NCI-H345 treated with DMSO at 0.1 percent for 48 hours (cell line): ENCODE measurements at regions not wholly inside any gene's neighbourhood (a gene's known extent, or its start where the extent isn't known, plus 50 kb on each side); places are given as distances from the start of the nearest gene placed in this dataset.

ENCODE experiments used
- DNase-seq: peaks from one replicate; lab custom pipeline; 2025; ENCODE audit not compliant: unreplicated experiment; lab: John Stamatoyannopoulos, UW

DNA sequence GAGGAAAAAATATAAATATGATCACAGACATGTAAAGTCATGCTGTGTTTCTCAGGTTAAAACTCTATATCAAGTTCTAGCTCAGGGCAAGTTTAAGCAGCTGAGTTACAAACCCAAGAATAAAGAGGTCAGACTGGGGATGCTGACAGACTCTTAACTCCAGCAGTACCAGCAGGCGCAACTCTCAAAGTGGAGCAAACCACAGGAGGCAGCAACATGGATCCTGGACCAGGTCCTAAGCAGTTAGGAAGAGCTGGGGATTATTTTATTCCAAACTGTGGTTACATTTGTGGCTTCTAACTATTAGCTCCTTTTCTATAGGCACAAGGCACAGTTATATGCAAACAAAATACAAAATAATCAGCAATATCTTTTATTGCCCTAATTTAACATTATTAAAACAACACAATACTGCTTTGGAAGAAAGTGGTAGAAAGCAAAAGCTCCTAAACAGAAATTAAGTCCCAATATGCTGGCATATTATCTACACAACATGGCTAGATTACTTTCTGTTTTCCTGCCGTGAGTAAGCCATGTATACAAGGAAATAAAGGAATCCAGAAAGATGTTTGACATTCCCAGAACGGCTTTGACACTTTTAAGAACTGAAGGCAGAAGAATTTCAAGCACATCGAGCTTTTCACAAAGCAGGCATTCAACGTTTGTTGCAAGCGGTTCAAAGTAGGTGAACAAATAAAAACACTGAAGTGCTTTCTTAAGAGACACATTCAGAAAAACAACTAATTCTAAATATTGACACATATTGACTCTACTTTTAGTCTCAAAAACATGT lies 378.8 kb upstream of the ZNF608 start:
- DNase-seq = no peak

DNA sequence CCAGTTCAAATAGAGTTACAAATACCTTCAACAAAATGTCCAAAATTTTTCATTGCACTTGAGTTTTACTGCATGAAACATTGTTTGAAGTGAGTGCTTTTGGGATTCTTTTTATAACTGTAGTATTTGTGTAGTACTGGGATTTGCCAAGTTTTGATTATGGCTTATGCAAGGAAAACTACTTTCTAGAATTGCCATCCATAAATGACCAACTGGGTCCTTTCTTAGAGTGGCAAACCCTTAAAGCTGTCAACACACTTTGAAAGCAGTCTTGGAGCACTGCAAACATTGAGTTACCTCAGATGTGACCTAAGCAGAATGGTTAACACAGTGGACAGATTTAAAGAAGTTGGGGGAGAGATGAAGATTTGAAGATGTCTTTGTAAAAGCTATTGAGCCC lies 379.6 kb upstream of the ZNF608 start:
- DNase-seq = no peak

DNA sequence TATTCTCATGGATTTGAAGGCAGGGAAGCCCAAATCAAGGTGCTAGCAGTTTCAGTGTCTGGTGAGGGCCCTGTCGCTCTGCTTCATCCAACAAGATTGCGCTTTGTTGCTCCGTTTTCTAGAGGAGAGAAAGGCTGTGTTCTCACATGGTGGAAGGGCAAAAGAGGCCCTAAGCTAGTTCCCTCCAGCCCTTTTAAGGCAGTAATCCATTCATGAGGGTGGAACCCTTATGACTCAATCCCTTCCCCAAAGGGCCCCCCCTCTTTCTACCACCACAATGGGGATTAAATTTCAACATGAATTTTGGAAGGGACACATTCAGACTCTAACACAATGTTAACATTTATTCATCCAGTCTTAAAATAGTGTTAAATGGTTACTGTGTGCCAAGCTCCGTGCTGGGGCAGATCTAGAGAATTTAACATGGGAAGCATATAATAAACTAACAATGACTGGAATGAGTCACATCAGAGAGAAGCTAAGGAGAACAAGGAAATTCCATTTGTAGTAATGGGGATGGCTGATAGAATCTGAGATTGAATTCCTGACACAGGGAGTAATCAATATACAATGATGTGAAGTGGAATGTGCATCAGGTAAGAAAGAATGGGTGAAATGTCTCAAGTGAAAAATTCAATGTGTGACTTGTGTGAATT lies 382.8 kb upstream of the ZNF608 start:
- no peak for DNase-seq

DNA sequence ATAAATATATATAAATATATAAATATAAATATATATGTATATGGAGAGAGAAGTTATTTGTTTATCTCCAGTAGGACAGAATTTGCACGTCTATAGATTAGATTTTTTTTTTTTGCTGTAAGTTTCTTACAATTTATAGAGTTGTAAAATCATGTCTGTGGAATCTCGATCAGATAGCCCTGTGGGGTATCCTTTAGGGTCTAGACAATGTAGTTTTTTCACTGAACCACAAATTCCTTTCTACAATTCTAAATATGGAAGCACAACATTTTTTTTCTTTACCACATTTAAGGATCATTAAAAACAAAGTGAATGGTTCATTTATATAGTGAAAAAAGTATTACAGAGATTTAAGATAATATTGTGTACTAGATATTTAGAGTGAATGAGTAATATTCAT lies 384.2 kb upstream of the ZNF608 start:
- no peak for DNase-seq

DNA sequence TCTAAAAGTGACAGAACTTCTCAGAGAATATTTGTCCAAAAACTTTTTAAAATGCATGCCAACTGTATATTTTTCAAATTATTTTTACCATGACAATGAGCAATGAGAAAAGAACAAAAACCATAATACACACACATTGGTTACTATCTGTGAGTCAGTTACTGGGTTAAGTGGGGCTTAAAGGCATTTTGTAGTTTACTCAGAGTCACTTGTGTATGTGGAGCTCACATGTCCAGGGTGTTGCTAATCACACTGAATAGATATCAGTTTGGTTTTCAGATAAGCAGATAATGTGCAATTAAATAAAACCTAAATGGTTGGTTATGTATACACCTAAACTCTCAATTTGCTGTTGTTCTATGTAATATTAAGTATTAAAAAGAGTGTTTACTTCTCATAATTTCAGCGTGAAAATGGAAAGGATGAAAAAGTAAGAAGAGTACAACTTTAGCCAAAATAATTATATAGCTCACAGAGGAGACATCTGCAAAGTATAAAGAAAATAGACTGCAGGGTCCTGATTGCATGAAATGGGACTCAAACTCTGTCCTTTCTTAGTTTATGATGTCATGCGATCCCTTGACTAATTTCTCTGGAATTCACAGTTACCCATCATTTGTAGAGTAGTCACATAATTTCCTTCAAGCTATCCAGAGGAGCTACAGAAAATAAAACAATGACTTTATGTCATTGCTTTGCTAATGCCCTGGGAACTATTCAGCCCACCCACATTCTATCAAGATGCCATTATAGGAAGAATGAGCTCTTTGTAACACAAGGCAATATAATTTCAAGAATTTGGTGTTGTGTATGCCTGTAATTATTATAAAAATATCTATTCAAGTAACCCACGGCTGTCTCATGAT lies 388.0 kb upstream of the ZNF608 start:
- no peak for DNase-seq

DNA sequence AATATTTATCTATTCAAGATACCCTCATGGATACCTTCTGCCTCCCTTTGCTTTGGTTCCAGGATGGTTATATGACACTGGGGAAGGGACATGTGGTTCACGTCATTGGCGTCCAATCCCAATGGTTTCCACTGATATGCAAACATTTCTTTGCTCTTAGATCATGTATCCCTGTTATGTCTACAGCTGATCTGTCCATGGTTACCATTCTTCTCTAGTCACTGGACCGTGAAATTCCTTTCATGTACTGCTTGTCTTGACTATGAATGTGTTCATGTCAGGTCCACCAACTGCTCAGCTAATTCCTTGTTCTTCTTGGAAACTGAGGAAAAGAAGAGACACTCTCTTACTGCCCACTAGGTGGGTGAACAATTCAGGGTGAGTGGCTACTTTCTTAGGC lies 391.1 kb upstream of the ZNF608 start:
- no peak for DNase-seq

DNA sequence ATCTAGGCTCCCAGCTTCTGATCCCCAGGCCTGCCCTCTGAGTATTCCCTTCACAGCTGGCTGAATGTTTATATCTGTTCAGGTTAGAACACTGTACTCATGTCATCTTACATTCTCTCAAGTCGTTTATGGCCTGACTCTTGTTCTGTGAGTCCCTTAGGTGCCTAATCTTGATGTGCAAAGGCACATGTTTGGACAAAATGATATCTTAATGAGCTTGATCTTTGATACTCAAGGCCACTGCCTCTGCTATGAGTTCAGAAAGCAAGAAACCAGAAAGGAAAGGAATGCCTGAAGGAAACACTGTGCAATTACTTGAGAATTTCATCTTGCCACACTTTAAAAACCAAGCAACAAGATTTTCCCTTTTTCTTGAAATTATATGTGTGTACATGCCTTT lies 391.8 kb upstream of the ZNF608 start:
- no peak for DNase-seq

DNA sequence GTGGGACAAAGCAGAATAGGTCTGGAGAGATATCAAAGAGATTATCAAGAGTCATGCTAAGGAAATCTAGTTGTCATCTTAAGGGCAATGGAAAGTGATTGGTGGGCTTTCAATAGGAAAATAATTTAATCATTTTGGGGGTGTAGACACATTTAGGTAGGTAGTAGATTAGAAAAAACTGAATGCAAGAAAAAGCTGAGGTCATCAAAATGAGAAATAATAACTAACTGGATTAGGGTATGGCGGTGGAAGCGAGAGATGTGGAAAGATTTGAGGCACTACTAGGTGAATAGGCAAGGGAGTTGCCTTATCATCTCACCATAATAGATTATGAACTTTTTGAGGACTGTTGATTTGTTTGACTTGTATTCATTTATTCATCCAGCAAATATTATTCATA lies 393.2 kb upstream of the ZNF608 start:
- DNase-seq = no peak

DNA sequence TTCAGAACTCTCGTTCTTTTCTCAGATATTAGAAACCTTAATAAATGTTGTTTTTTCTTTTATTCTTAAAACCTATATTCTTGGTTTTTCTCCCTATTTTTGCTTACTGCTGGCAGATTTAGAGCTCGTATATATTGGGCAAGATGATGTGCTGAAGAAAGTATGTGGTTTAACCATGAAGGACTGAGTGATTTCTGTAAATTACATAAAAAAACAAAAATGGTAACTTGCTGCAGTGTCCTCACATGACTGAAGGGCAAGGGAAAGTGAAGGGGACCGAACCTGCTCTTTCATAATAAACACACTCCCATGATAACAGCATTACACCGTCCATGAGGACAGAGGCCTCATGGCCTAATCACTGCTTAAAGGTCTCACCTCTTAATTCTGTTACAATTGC lies 393.8 kb upstream of the ZNF608 start:
- DNase-seq = no peak

DNA sequence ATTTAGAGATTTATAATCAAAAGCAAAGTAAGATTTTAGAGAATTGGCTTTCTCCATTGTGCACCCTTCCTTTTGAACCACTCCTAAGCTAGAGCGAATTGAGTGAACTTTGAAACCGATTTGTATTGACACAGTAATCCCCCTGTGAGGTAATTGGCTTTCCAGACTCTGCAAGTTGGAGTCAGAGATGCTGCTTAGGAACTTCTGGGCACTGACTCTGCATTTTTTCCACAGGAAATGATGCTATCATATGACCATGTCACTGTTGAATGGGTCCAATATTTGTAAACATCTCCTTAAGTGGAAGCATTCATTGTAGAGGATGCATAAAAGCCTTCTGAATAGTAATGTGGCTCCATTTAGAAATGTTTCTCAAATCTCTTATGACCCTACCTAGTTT lies 394.4 kb upstream of the ZNF608 start:
- DNase-seq = no peak

DNA sequence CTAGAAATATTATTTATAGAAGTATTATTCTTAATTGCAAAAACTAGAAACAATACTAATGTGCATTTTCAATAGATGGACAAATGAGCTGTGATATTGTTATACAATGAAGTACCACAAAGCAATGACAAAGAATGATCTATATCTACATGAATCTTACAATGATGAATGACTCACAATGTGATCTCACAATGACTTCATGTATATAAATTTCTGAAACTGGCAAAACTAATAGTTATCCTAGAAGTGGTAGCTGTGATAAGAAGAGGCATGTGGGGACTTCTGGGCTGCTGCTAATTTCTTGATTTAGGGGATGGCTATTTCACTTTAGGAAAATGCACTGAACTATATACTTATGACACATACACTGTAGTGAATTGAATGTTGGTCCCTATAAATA lies 396.0 kb upstream of the ZNF608 start:
- no peak for DNase-seq

DNA sequence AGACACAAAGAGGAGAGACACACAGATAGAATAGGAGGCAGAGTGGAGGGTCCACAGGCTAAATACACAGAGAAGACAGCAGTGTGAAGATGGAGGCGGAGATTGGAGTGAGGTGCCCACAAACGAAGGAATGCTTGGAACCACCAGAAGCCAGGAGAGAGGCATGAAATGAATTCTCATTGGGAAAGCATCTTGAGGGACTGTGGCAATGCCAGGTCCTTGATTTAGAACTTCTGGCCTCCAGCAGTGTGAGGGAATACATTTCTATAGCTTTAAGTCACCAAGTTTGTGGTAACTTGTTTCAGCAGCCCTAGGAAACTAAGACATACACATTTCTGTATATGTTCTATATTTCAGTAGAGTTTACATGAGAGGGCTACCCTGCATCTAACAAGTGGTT lies 396.6 kb upstream of the ZNF608 start:
- no peak for DNase-seq

DNA sequence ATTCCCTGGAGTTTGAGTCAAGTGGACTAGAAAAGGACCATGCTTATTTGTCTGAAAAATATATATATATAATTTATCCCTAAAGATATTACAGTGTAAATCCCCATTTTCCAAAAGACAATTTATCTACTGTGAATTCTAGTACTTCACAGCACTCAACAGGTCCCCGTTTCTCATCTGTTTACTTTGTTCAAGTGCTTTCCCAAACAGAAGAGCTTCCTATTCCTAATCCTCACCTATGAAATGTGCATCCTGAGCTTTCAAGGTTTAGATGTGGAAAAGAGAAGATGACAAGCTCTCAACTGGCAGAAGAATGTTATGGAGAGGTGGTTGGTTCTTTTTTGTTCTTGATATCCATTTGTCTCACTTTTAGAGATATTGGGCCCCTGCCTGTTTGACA lies 401.6 kb upstream of the ZNF608 start:
- no peak for DNase-seq

DNA sequence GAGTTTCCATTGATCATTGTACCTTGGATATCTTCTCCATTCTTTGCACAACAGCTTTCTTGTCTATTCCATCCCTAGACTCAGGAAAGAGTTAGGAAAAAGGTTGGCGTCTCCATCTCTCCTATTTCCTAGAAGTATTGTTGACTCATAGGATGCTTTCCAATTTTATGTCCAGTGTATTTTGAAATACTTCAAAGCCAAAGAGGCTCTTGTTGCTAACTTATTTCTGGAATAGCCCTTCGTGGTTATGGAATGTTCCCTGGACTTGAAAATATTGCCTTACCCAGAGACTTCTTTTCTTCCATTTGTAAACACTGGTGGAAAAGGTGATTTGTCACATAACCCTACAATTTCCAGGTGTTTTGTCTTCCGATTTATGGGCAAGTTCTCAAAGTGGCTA lies 402.3 kb upstream of the ZNF608 start:
- DNase-seq = no peak

DNA sequence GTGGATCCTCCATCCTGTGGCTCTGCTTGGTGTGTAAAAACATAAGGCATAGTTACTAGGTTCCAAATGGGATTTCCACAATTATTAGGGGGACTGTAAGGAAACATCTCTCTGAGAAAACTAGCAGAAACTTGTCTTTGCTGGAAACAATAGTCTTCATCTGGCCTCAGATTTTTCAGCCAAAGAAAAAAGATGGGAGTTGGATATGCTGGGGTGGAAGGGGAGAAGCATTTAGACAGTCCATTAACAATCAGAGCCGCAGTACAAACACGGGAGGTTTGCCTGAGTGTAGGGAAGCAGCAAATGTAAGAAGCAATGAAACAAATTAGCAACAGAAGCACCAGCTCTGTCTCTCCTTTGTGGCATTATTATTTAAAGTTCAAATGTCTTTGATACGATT lies 402.7 kb upstream of the ZNF608 start:
- DNase-seq = no peak

DNA sequence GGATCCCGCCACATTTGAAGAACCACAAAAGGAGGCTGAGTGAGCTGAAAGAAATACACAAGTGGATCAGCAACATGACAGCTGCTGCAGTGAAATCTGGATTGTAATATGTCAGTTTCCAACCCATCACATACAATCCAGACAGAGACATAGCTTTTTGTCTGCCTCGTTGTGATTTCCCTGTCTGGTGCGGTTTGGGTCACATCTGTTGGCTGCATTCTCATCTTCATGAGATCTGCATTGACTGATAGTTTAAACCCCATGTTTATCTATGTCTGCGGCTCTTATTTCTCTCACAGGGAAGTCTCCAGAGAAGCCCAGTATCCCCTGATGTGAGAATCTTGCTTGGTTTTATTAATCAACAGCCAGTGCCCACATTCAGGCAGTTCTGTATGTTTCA lies 403.1 kb upstream of the ZNF608 start:
- DNase-seq = no peak

DNA sequence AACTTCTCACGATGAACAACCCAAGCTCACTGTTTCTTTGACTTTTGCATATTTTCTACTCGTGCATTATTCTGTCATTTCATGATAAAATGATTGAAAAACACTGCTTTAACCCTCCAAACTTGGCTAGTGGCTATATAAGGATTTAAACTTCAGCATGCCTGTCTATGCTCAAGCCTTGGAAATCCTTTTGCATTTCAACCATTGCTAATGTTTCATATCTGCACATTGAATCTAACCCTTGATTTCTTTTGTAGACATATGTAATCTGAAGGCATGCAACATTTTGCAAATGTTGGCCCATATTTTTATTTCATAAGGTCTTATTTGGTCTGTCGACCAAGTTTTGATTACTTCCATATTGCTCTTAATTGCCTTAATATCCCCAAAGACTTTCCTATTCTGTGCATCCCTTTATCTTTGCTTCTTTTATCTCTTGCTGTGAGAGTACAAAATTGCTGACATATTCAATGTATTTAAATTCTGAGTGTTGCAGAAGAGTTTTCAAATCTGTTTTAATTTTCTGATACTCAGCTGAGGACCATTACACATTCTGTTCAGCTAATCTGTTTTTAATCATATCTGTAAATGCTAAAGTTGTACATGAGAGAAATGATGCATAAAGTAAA lies 403.7 kb upstream of the ZNF608 start:
- DNase-seq = no peak

DNA sequence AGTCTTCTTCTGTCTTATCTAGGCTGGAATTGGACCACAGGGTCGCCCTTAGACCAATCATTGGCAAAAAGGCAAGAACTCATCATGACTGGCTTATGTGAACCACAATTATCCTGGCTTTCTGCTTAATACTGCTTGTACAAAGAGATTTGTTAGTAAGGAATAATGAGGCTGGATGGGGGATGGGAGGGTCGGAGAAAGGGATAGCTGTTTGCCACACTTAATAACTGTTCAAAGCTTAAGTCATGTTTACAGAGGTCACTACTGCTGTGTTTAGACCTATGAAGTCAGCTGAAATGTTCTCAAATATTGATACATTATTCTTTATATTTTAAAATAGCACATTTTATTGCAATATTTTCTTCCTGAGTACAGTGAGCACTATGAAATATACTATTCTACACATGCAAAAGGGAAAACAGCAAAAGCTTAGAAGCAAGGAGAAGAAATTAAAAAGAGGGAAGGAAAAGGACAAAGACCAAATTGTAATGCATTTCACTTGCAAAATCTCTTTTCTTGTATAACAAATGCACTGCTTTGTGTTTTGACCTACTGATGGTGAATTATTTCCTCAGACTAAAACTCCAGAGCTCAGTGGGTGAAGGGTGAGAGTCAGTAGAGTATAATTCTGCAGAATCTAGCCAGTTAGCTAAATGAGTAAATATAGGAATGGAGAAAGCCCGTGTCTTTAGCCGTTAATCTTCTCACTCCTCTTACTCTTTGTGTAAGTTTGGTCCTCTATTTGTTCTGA lies 404.9 kb upstream of the ZNF608 start:
- no peak for DNase-seq

DNA sequence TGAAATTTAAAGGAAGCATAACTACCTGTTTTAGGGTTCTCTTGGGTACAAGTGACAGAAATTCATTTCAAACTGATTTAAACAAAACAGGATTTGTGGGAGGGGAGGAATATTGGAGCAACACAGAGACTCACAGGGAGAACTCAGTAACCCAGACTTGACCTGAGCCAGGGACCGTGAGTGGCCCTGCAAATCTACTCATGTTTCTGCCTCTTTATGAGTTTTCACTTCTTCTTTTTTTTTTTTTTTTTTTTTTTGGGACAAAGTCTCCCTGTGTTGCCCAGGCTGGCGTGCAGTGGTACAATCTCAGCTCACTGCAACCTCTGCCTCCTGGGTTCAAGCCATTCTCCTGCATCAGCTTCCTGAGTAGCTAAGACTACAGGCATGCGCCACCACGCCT lies 405.6 kb upstream of the ZNF608 start:
- no peak for DNase-seq

DNA sequence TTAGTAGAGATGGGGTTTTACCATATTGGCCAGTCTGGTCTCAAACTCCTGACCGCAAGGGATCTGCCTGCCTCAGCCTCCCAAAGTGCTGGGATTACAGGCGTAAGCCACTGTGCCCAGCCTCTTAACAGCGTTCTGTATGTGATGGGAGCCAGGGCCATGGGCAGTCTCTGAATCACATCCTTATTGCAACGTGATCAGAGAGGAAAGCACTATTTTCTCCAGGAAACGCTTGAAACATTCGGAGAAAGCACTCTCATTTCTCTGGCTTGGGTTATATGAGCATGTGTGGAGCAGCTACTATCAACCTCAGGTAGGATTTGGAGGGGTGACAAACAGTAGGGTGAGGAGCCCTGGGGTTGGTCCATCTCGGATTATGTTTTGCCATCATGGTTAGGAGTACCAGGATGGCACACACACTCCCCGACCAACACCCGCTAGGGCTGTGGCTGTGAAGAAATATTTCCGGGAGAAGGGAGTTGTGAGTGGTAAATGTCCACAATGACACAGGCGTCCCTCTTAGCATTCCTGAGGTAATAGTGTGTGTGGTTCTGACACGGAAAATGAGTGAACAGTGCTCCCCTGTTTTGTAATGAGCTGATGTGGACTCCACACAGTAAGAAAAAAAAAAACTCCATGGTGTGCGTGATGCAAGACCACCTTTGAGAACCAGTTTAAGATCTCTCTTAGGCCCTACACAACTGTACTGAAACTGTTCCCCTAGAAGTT lies 406.2 kb upstream of the ZNF608 start:
- DNase-seq = no peak
